ENCODE measurements at regions not wholly inside any gene's neighbourhood (a gene's known extent, or its start where the extent isn't known, plus 50 kb on each side); places are given as distances from the start of the nearest gene placed in this dataset.

DNA sequence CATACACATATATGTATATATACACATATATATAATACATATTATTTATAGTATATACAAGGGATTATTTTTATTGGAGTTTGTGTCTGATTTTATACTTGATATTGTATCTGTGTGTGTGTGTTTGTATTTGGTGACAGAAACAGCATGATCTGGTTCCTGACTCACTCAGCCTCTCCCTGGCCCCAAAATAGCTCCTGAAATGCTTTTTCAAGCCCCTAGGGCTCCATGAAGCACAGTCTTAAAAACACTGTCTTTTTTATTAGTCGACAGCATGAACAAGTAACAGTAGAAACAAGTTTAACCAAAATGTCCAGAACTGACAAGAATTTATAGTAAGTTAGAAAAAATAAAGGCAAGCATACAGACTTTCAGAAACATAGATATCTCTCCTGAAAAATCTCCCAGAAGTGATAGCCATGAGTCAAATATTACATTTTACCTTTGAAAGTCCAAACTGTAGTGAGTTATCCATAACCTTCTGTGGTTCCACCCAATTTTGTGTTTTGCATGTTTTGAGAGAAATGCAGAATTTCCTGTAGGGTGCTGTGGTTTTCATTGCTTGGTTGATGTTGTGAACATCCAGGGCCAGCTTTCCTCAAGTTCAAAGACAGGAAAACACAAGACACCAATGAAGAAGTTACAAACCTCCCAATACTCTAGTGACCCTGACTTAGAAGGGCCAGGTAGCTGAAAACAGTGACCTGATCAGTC is 98.5 kb upstream of the CCDC80 start:
- TF ChIP-seq, protein P1, sequence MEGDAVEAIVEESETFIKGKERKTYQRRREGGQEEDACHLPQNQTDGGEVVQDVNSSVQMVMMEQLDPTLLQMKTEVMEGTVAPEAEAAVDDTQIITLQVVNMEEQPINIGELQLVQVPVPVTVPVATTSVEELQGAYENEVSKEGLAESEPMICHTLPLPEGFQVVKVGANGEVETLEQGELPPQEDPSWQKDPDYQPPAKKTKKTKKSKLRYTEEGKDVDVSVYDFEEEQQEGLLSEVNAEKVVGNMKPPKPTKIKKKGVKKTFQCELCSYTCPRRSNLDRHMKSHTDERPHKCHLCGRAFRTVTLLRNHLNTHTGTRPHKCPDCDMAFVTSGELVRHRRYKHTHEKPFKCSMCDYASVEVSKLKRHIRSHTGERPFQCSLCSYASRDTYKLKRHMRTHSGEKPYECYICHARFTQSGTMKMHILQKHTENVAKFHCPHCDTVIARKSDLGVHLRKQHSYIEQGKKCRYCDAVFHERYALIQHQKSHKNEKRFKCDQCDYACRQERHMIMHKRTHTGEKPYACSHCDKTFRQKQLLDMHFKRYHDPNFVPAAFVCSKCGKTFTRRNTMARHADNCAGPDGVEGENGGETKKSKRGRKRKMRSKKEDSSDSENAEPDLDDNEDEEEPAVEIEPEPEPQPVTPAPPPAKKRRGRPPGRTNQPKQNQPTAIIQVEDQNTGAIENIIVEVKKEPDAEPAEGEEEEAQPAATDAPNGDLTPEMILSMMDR (IDR thresholded peaks at IDR 0.05 in 2 of 3, conservative IDR thresholded peaks at IDR 0.05 in 1 of 3; ENCODE audit: borderline replicate concordance in 1 of 3, insufficient read depth in 1 of 3, low read depth in 2 of 3, low read length in 2 of 3) = no peak
- TF ChIP-seq RAD21 (IDR thresholded peaks at IDR 0.05; ENCODE audit: low read depth) (no peak), EZH2 (IDR thresholded peaks at IDR 0.05) (no peak), EZH2phosphoT487 (IDR thresholded peaks at IDR 0.05; ENCODE audit: borderline replicate concordance) (no peak), POLR2AphosphoS5 (IDR thresholded peaks at IDR 0.05; ENCODE audit: low read depth, low read length) (no peak), ZFX (IDR thresholded peaks at IDR 0.05) (no peak), CBX3 (IDR thresholded peaks at IDR 0.05; ENCODE audit: low read depth) (no peak), SIN3A (IDR thresholded peaks at IDR 0.05; ENCODE audit: low read depth) (no peak), POLR2A (IDR thresholded peaks at IDR 0.05; ENCODE audit: borderline replicate concordance, extremely low read depth, insufficient read depth, insufficient read length) (no peak), EGR1 (IDR thresholded peaks at IDR 0.05; ENCODE audit: low read depth) (no peak)
